ENCODE measurements at regions not wholly inside any gene's neighbourhood (a gene's known extent, or its start where the extent isn't known, plus 50 kb on each side); places are given as distances from the start of the nearest gene placed in this dataset.

- no peak for DNase-seq
These were observed 85.4 kb upstream of the HS6ST1 start for GRCh38 chr2:128403814-128404708.

DNA sequence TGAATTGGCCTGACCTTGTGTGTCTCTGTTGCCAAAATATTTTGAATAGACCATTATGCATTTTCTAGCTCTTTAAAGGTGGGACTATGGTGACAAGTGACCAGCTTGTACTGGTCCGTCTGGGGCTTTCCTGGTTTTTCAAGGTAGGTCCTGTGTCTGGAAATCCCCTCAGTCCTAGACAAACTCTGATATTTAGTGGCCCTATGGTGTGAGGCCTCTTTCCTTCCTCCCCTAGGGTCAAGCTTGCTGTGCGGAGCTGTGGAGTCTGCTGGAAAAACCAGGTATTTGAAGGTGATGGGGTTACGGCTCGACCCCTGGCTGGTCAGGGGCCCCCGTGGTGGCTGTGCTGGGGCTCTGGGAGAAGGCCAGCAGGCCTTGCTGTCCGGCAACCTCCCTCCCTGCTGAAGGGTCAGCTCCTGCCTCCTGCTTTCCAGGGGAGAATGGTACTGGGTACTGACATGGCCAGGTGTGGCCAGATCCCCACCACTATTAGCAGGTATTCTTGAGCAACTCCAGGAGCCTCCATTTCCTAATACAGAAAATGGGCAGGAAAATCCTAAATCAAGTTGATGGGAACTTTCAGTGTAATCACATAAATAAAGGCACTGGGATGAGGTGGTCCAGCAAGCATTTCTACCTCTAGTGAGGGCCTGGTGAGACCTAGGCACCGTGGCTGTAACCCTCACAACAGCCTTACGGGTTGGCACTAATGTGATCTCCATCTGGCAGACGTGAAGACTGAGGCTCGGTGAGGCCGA, 86.2 kb upstream of the HS6ST1 start:
- no peak for DNase-seq

- DNase-seq: no peak
These were observed 86.8 kb upstream of the HS6ST1 start for GRCh38 chr2:128405467-128405900.

DNA sequence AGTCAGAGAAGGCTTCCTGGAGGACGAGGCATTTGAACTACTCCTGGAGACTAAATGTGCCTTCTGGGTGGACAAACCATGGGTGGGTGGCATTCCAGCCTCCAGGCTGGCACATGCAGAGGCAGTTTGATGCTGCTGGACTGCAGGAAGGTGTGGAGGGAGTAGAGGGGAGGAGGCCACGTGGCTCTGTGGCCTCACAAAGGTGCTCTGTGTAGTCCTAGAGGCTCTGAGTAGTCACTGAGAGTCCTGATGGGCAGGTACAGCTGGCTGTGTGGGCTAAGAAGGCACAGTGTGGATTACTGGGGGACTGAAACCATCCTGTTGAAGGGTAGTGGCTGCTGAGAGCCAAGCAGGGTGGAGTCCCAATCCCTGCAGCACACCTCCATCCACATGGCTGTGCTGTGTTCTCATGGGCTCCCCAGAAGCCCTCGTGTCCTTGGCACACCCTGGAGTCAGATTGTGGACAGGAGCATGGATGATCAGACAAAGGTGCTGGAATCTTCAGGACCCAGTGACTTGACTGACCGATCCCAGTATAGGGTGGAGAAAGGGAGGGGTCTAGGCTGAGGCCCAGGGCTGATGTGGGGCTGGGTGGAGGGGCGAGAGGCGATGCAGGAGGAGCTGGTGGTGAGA, 87.4 kb upstream of the HS6ST1 start:
- DNase-seq: no peak

DNA sequence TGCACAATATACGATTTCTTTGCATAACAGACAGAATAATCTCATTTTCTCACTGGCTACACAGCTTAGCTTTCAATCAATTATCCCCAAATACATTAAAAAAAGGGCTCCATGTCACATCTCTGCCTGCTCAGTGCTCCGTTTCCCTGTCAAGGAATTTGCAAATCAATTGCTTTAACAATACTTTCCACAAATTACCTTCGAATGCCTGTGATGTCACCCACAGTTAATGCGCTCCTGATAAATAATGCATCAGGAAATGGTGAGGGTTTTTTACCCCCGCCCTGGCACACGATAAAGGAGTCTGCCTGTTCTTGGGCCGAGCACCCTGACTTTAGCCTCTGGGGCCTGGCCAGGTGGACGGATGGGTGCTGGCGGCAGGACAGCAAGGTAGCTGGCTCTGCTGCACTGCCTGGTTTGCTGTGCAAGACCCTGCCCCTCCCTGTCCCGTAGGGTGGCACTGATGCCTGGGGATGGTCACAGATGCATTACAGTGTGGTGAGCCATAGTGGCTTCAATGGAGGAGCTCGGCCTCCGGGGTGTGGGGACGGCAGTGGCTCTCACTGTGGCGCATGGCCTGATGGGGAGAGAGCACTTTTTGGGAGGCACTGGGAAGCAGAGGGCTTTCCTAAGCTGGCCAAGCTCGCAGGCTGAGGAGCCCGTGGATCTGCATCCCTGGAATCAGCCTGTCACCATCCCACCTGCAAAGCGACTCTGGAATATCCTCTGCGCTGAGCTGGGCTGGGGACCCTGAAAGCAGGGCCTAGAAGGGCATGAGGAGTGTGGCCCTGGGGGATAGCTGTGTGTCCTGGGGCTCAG, 88.3 kb upstream of the HS6ST1 start:
- DNase-seq: no peak

- DNase-seq: peak; percentile 85
These were observed 90.0 kb upstream of the HS6ST1 start for GRCh38 chr2:128408349-128409305.

DNA sequence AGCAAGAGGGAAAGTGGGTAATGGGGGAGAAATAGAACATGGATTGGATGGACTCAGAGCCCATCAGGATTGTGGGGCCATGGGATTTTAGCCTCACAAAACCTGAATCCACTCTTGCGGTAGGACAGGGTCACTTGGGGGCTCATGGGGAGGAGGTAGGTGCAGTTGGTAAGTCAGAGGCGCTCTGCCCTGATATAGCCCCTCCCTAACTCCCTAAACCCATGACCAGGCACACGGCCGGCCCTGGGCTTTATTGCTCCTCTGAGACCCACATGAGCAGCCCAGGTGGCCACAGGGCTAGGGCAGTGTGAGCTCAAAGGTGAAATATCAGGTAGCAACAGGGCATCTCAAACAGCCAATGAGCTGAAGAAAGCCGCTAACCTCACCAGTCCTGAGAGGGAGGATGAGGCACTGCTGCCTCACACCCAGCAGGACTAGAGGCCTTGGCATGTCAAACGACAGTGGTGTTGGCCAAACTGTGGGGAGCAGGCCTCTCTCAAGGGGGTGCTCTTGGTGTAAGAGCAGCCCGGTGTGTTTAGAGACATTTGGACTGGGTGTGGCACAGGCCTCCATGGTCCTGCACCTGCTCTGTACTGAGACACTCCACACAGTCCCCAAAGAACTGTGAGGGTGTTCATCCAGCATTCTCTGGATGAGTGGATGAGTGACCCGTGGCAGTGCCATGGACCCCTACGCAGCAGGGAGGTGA, 90.8 kb upstream of the HS6ST1 start:
- DNase-seq: no peak

DNA sequence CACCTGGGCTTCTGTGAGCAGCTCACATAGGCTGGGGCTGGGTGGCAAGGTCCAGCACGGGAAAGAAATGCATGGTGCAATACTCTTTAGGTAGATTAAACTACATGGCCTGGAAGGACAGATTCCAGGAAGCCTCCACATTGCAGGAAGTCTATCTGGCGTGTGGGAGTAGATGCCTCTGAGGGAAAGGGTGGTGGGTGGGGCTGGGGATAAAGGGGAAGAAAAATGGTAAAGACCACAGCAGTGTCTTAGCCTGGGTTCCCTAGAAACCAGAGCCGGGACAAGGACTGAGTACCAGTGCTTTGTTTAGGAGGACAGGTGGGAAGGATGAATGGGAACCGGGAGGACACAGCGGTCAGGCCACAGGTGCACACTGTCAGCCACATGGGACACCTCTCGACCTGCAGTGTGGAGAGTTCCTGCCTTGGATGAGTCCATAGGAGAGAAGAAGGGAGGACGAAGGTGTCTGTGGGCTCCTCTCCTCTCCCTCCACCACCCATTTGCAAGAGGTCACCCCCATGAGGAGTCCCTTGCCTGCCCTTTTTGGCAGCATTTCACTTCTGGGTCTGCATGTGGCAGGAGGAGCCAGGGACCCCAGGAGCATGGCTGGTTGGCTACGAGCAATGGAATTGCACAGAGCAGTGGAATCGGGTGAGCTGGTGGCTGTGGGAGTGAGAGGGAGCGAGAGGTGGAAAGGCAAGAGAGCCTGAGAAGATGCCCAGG, 91.5 kb upstream of the HS6ST1 start:
- DNase-seq: no peak

DNA sequence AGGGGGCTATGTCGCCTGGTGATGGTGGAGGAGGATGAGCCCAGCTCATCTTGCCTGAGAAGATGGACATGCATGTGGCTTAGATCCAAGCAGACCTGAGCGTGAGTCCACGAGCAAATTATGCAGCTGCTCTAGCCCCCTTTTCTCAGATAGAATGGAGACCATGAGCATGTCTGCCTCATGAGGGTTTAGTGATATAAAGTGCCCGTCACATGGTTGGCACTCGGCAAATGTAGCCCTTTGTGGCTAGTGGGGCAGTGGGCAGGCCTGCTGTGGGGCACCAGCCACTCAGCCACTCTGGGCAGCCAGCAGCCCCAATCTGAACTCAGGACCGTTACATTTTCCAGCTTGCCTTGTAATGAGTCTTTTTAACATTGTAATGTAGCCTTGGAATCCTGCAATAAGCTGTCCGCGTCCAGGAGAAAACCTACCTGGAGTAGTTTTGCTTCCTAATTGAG, 92.1 kb upstream of the HS6ST1 start:
- no peak for DNase-seq

GRCh38 chr2:128411431-128411830, 92.8 kb upstream of the HS6ST1 start:
- DNase-seq: no peak

- DNase-seq: no peak
These were observed 93.7 kb upstream of the HS6ST1 start for GRCh38 chr2:128412181-128412871.

GRCh38 chr2:128413014-128413717, 94.5 kb upstream of the HS6ST1 start:
- DNase-seq: no peak

- no peak for DNase-seq
These were observed 95.2 kb upstream of the HS6ST1 start for GRCh38 chr2:128413718-128414341.

GRCh38 chr2:128414351-128414750, 95.7 kb upstream of the HS6ST1 start:
- DNase-seq: no peak

DNA sequence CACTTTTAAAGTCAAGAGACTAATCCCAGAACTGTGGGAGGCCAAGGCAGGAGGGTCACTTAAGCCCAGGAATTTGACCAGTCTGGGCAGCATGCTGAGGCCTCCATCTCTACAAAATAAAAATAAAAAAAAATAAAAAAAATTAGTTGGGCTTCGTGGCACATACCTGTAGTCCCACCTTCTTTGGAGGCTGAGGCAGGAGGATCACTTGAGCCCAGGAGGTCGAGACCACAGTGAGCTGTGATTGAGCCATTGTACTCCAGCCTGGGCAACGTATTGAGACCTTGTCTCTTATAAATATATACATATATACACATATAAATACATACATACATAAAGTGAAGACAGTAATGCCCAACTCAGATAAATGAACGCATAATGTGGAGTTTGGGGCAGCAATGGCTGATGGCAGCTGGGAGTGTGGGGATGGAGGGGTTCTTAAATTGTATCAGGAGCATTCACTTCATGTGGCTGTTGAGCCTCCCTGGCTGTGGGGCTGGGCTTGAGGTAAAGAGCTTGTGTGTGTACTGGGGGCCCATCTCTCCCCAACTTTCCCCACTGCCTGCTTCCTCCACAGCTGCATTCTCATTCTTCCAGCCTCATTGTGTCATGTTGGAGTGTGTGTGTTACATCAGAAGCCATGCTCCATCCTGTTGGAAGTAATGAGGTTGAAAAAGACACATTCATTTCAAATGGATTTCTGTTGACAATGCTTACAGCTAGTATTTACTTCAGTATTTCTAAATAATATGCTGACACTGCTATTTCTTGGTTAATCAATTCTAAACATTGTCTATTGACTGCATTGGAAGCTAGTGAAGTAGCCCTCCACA, 96.5 kb upstream of the HS6ST1 start:
- DNase-seq: no peak

GRCh38 chr2:128415779-128416061, 97.1 kb upstream of the HS6ST1 start:
- no peak for DNase-seq

GRCh38 chr2:128416109-128416785, 97.6 kb upstream of the HS6ST1 start:
- DNase-seq: no peak

Measured in EL (cell line).